ENCODE measurements at regions not wholly inside any gene's neighbourhood (a gene's known extent, or its start where the extent isn't known, plus 50 kb on each side); places are given as distances from the start of the nearest gene placed in this dataset.
A peak's percentile ranks its signal among the peaks of the same experiment; 100 is the strongest.
"Not testable (repeated sequence)": the region's sequence is repeated elsewhere in the genome, so short reads cannot be mapped to it uniquely, and the experiment has no call there.

DNA sequence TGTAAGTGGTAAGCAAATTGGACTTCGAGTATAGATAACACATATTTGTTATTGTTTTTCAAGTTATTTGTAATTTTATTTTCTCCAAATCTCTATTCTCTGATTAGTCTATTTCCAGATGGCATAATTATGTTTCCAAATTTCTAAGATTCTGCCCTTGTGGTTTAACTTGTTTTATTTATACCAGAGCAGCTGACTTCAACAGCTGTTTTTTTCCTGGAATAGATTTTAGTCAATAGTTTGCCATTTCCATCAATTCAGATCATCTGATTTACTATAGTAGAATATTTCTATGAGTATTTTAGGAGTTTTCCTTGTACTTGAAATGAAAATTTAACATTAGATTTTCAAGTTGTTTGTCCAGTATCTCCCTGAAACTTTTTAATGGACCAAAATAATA, 848.7 kb upstream of the MIR17HG start:
- in situ Hi-C loops (cut with MboI; ENCODE audit: low pct_unique_long_range_greater_than_20kb in 2 of 9, low sequenced_read_pairs in 9 of 9, unreplicated experiment in 9 of 9) = no loop called here
- no peak for ATAC-seq (replicated peaks in 6 of 8)
- Histone ChIP-seq H3K4me1 (replicated peaks in 1 of 2) (peaks cover 0 to 3% of the 10 kb centered on the region in 2 donors), H3K27ac (no peak overlapping the region), H3K4me3 (no peak overlapping the region)
- WGBS, 10 experiments = 0 to 25% (median 0%) methylated on average over 1 of the region's 1 CpG; no CpG with 5 or more reads in 2 of the 10 experiments

- H3K27ac ChIP-seq = no peak overlapping the region
- peaks cover 0 to 3% of the 10 kb centered on the region in 2 donors for H3K4me1 ChIP-seq (replicated peaks in 1 of 2)
- ATAC-seq (replicated peaks in 6 of 8) = no peak
- in situ Hi-C loops (cut with MboI; ENCODE audit: low pct_unique_long_range_greater_than_20kb in 2 of 9, low sequenced_read_pairs in 9 of 9, unreplicated experiment in 9 of 9) = no loop called here
- 0 to 90% (median 19%) methylated on average over 1 to 2 of the region's 2 CpGs; no CpG with 5 or more reads in 4 of the 10 experiments for WGBS, 10 experiments
- H3K4me3 ChIP-seq = no peak overlapping the region
These were observed 846.9 kb upstream of the MIR17HG start for GRCh38 chr13:90500569-90500968.

GRCh38 chr13:90502153-90502552, 845.3 kb upstream of the MIR17HG start:
- in situ Hi-C loops (cut with MboI; ENCODE audit: low pct_unique_long_range_greater_than_20kb in 2 of 9, low sequenced_read_pairs in 9 of 9, unreplicated experiment in 9 of 9) = no loop called here
- no peak overlapping the region for H3K27ac ChIP-seq
- H3K4me1 ChIP-seq (replicated peaks in 1 of 2) = peaks cover 0 to 3% of the 10 kb centered on the region in 2 donors
- 80 to 100% (median 100%) methylated on average over 1 of the region's 1 CpG; no CpG with 5 or more reads in 6 of the 10 experiments for WGBS, 10 experiments
- no peak overlapping the region for H3K4me3 ChIP-seq
- ATAC-seq (replicated peaks in 6 of 8) = no peak

- no peak for ATAC-seq (replicated peaks in 6 of 8)
- in situ Hi-C loops (cut with MboI; ENCODE audit: low pct_unique_long_range_greater_than_20kb in 2 of 9, low sequenced_read_pairs in 9 of 9, unreplicated experiment in 9 of 9) = no loop called here
- Histone ChIP-seq H3K27ac (no peak overlapping the region), H3K4me1 (replicated peaks in 1 of 2) (peaks cover 0 to 3% of the 10 kb centered on the region in 2 donors), H3K4me3 (no peak overlapping the region)
- WGBS, 10 experiments = 0 to 83% (median 50%) methylated on average over 1 to 2 of the region's 2 CpGs; no CpG with 5 or more reads in 1 of the 10 experiments
These were observed 844.7 kb upstream of the MIR17HG start for GRCh38 chr13:90502762-90503161.

DNA sequence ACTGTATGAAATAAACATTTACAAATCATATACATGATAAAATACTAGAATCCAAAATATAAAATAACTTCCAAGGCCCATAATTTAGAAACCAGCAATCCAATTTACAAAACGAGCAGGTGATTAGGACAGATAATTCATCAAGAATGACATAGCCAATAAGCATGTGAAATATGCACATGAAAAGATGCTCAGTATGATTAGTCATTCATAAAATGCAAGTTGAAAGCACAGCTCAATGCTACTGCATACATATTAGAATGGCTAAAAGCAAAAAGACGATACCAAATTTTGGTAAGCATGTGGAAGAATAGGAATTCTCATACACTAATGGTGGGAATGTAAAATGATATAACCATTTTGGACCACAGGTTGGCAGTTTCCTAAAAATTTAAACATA, 837.2 kb upstream of the MIR17HG start:
- ATAC-seq (replicated peaks in 6 of 8) = peak in 2 of 8 experiments; percentile 23 to 39
- WGBS, 10 experiments = 29 to 100% (median 78%) methylated on average over 1 to 2 of the region's 2 CpGs
- Histone ChIP-seq H3K27ac (no peak overlapping the region), H3K4me3 (no peak overlapping the region), H3K4me1 (replicated peaks in 1 of 2) (no peaks in the 10 kb centered on the region)
- in situ Hi-C loops (cut with MboI; ENCODE audit: low pct_unique_long_range_greater_than_20kb in 2 of 9, low sequenced_read_pairs in 9 of 9, unreplicated experiment in 9 of 9) = no loop called here

DNA sequence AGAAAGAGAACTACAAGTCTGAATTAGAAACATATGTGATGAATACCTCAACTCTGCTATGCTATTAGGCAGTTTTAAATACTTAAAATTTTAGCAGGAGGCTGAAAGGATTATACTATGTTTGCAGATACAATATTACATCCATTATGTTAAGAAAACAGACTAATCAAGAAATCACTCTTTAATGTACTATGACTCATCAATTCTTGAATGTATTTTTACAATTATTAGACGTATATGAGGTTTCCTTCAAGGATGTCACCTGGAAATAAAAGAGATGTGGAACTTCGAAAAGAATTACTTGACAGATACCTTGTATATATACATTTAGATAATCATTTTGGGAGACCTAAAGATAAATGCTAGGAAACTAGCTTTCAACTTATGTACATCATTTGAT, 835.6 kb upstream of the MIR17HG start:
- Histone ChIP-seq H3K27ac (no peak overlapping the region), H3K4me1 (replicated peaks in 1 of 2) (no peaks in the 10 kb centered on the region), H3K4me3 (no peak overlapping the region)
- in situ Hi-C loops (cut with MboI; ENCODE audit: low pct_unique_long_range_greater_than_20kb in 2 of 9, low sequenced_read_pairs in 9 of 9, unreplicated experiment in 9 of 9) = no loop called here
- WGBS, 10 experiments = 6 to 100% (median 64%) methylated on average over 1 to 2 of the region's 2 CpGs
- ATAC-seq (replicated peaks in 6 of 8) = no peak

GRCh38 chr13:90514712-90515111, 832.8 kb upstream of the MIR17HG start:
- 75 to 92% (median 90%) methylated on average over 2 to 8 of the region's 12 CpGs; no CpG with 5 or more reads in 3 of the 10 experiments for WGBS, 10 experiments
- H3K4me3 ChIP-seq; in situ Hi-C loops (cut with MboI; ENCODE audit: low pct_unique_long_range_greater_than_20kb in 2 of 9, low sequenced_read_pairs in 9 of 9, unreplicated experiment in 9 of 9); H3K4me1 ChIP-seq (replicated peaks in 1 of 2); ATAC-seq (replicated peaks in 6 of 8); H3K27ac ChIP-seq: not testable (repeated sequence)

GRCh38 chr13:90518417-90518816, 829.1 kb upstream of the MIR17HG start:
- in situ Hi-C loops (cut with MboI; ENCODE audit: low pct_unique_long_range_greater_than_20kb in 2 of 9, low sequenced_read_pairs in 9 of 9, unreplicated experiment in 9 of 9) = no loop called here
- no peak for ATAC-seq (replicated peaks in 6 of 8)
- Histone ChIP-seq H3K27ac (no peak overlapping the region), H3K4me3 (no peak overlapping the region), H3K4me1 (replicated peaks in 1 of 2) (no peaks in the 10 kb centered on the region)

- Histone ChIP-seq H3K27ac (no peak overlapping the region), H3K4me3 (no peak overlapping the region), H3K4me1 (replicated peaks in 1 of 2) (no peaks in the 10 kb centered on the region)
- WGBS, 10 experiments = 20 to 33% methylated on average over 1 to 3 of the region's 3 CpGs; no CpG with 5 or more reads in 8 of the 10 experiments
- no peak for ATAC-seq (replicated peaks in 6 of 8)
- in situ Hi-C loops (cut with MboI; ENCODE audit: low pct_unique_long_range_greater_than_20kb in 2 of 9, low sequenced_read_pairs in 9 of 9, unreplicated experiment in 9 of 9) = no loop called here
These were observed 828.3 kb upstream of the MIR17HG start for GRCh38 chr13:90519157-90519556.

DNA sequence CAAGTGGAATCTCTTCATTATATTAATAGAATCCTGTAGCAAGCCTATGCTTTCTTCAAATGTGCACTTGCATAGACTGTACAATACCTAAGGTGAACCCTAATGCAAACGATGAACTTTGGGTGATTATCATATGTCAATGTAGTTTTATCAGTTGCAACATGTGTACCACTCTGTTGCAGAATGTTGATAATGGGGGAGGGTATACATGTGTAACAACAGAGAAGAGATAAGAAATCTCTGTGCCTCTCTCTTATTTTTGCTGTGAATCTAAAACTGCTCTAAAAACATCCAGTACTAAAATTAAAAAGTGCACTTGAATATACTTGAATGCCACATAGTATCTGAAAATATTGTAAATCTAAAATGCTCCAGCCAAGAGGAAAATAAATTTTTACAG, 820.8 kb upstream of the MIR17HG start:
- ATAC-seq (replicated peaks in 6 of 8) = no peak
- 11 to 79% (median 50%) methylated on average over 1 of the region's 1 CpG; no CpG with 5 or more reads in 3 of the 10 experiments for WGBS, 10 experiments

GRCh38 chr13:90531744-90532143, 815.7 kb upstream of the MIR17HG start:
- 30 to 100% (median 79%) methylated on average over 1 to 2 of the region's 2 CpGs for WGBS, 10 experiments
- ATAC-seq (replicated peaks in 6 of 8) = no peak
- in situ Hi-C loops (cut with MboI; ENCODE audit: low pct_unique_long_range_greater_than_20kb in 2 of 9, low sequenced_read_pairs in 9 of 9, unreplicated experiment in 9 of 9) = no loop called here
- Histone ChIP-seq H3K27ac (no peak overlapping the region), H3K4me1 (replicated peaks in 1 of 2) (no peaks in the 10 kb centered on the region), H3K4me3 (no peak overlapping the region)

More for the DNA sequence above, 820.8 kb upstream of the MIR17HG start:
- Histone ChIP-seq H3K27ac (no peak overlapping the region), H3K4me1 (replicated peaks in 1 of 2) (no peaks in the 10 kb centered on the region), H3K4me3 (no peak overlapping the region)
- in situ Hi-C loops (cut with MboI; ENCODE audit: low pct_unique_long_range_greater_than_20kb in 2 of 9, low sequenced_read_pairs in 9 of 9, unreplicated experiment in 9 of 9) = no loop called here

DNA sequence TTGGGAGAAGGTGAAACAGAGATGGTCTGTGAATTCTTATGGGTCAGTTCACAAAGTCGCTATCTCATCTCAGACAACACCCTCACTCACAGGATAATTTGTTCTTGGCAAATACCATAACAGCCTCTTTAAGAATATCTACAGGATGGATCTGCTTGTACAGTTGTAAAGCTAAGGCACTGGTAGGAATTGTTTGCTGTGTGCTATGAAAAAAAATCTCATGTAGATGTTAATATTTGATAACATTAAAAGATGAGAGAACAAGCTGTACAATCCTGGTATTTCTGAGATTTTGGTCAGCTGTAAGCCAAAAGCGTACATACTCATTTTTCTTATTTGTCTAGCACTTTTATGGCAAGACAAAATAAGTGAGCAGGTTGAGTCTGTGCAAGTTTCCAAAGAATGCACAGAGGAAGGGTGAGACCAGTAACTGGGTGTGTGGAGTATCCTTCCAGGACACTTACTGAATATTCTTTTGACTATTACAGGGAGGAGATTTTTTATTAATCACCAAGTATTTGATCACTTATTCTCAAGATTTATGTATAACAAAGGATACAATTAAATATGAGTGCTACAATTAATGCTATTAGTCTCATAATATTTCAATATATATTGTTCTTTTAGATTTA, 814.5 kb upstream of the MIR17HG start:
- in situ Hi-C loops (cut with MboI; ENCODE audit: low pct_unique_long_range_greater_than_20kb in 2 of 9, low sequenced_read_pairs in 9 of 9, unreplicated experiment in 9 of 9) = no loop called here
- ATAC-seq (replicated peaks in 6 of 8) = peak in 2 of 8 experiments; percentile 70 to 73
- Histone ChIP-seq H3K4me3 (no peak overlapping the region), H3K27ac (no peak overlapping the region), H3K4me1 (replicated peaks in 1 of 2) (no peaks in the 10 kb centered on the region)
- 48 to 100% (median 84%) methylated on average over 1 to 2 of the region's 2 CpGs for WGBS, 10 experiments

- no peaks in the 10 kb centered on the region for H3K4me1 ChIP-seq (replicated peaks in 1 of 2)
- H3K27ac ChIP-seq = no peak overlapping the region
- WGBS, 10 experiments = 64 to 100% (median 75%) methylated on average over 1 to 2 of the region's 2 CpGs; no CpG with 5 or more reads in 1 of the 10 experiments
- ATAC-seq (replicated peaks in 6 of 8) = no peak
- no peak overlapping the region for H3K4me3 ChIP-seq
- in situ Hi-C loops (cut with MboI; ENCODE audit: low pct_unique_long_range_greater_than_20kb in 2 of 9, low sequenced_read_pairs in 9 of 9, unreplicated experiment in 9 of 9) = no loop called here
These were observed 813.6 kb upstream of the MIR17HG start for GRCh38 chr13:90533866-90534265.
